Neuron (in vitro differentiated cells): ENCODE measurements at regions not wholly inside any gene's neighbourhood (a gene's known extent, or its start where the extent isn't known, plus 50 kb on each side); places are given as distances from the start of the nearest gene placed in this dataset.

Experiments
- H2AFZ ChIP-seq: one replicate; pipeline ENCODE4 v1.6.1; 2013; ENCODE audit warnings: low read depth, mild to moderate bottlenecking, inconsistent platforms, low read length, moderate library complexity
- H3K27me3 ChIP-seq: one replicate; pipeline ENCODE4 v1.6.1; 2013; ENCODE audit warnings: low read length; ENCODE audit not compliant: insufficient read depth
- H3K36me3 ChIP-seq: one replicate; pipeline ENCODE4 v1.6.1; 2013; ENCODE audit warnings: low read length; ENCODE audit not compliant: insufficient read depth
- H3K4me1 ChIP-seq: one replicate; pipeline ENCODE4 v1.6.1; 2013; ENCODE audit warnings: low read length; ENCODE audit not compliant: insufficient read depth
- H3K4me3 ChIP-seq: 2 replicates; pipeline ENCODE4 v1.5.1; 2013; ENCODE audit warnings: mild to moderate bottlenecking, low read length, moderate library complexity
- H3K9me3 ChIP-seq: one replicate; pipeline ENCODE4 v1.6.1; 2013; ENCODE audit warnings: low read length

DNA sequence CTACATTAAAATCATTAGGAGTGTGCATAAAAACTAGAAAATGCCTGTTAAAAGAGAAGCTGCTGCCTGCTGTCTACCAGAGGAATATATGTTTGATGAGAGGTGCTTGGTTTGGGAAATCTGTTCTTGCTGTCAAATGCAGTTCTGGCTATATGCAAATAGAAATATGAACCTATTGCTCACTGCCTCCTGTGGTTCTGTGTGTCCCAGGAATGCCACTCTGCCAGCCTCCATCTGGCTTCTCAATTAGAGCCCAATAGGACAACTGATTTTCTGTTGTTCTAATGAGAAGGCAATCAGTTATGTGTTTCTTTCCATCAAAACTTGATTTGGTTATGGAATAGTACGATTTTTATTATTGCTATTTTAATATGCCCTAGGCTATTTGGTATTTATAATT, 759.7 kb downstream of the HDGFL1 start:
- no peaks in the 10 kb centered on the region for H3K36me3 ChIP-seq
- H3K9me3 ChIP-seq, result peaks cover 2% of the 10 kb centered on the region
- no peaks in the 10 kb centered on the region for H3K4me1 ChIP-seq
- H3K4me3 ChIP-seq, result no peak overlapping the region
- no peak overlapping the region for H2AFZ ChIP-seq
- H3K27me3 ChIP-seq, result no peaks in the 10 kb centered on the region

DNA sequence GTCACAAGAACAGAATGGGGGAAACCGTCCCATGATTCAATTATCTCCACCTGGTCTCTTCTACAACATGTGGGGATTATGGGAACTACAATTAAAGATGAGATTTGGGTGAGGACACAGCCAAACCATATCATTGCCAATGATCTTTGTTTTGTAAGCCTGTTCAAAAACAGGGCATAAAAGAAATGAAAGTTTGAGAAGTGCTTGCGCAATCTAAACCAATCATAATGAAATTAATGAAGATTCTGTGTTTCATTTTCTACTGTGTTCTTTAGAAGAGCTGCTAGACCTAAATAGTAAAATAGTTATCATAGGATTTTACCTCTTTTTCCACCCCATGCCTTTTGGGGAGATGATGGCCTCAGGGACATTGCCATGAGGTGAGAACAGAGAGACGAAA, 761.3 kb downstream of the HDGFL1 start:
- Histone ChIP-seq H3K36me3 (no peaks in the 10 kb centered on the region), H3K9me3 (peaks cover 2% of the 10 kb centered on the region), H2AFZ (no peak overlapping the region), H3K27me3 (no peaks in the 10 kb centered on the region), H3K4me3 (no peak overlapping the region), H3K4me1 (no peaks in the 10 kb centered on the region)

DNA sequence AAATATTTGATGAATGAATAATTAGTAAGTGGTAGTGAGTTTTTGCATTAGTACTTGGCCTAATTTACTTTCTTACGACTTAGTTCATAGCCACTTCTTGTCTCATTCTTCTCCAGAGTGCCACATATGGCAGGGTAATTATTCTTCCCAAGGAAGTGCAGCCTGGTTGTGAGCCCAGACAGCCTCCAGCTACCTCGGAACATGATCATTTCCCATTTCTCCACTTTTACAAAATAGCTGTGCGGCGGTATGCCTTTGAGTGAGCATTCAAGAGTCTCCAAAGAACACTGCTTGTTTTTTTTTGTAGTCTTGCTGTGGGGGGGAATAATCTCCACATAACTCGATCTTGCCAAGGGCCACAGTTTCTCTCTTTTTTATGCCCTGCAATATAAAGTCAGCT, 765.0 kb downstream of the HDGFL1 start:
- Histone ChIP-seq H3K27me3 (no peaks in the 10 kb centered on the region), H3K36me3 (no peaks in the 10 kb centered on the region), H3K4me1 (peaks cover 4% of the 10 kb centered on the region), H3K9me3 (peaks cover 2% of the 10 kb centered on the region), H2AFZ (no peak overlapping the region), H3K4me3 (no peak overlapping the region)

DNA sequence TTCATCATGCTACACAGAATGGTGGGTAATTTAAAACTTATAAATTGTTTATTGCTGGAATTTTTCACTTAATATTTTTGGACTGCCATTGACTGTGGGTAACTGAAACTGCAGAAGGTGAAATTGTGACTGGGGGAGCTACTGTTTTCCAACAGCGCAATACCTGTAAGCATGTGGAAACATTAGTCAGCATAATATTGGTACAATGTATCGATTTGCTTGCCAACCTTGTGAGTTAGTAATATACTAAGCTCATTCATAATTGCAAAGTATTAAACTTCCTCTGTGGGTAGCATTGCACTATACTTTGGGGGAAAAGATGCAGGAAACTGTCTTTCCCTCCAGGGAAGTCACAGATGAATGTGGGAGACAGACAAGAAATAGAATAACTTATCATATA, 766.5 kb downstream of the HDGFL1 start:
- H3K4me1 ChIP-seq, result peaks cover 18% of the 10 kb centered on the region
- no peaks in the 10 kb centered on the region for H3K27me3 ChIP-seq
- H3K9me3 ChIP-seq, result peaks cover 2% of the 10 kb centered on the region
- H3K4me3 ChIP-seq, result no peak overlapping the region
- H2AFZ ChIP-seq, result no peak overlapping the region
- no peaks in the 10 kb centered on the region for H3K36me3 ChIP-seq

DNA sequence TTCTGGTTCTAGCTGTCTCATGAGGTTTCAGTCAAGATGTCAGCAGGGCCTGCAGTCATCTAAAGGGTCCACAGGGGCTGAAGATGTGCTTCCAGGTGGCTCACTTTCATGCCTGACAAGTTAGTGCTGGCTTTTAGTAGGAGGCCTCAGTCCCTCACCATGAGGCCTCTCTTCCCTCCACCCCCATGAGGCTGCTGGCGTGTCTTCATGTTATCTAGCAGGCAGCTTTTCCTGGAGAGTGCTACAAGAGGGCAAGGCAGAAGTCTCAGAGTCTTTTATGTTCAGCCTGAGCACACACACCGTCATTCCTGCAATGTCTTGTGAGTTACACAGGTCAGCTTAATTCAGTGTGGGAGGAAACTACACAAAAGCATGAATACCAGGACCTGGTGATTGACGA, 769.9 kb downstream of the HDGFL1 start:
- H3K9me3 ChIP-seq, result peaks cover 5% of the 10 kb centered on the region
- no peaks in the 10 kb centered on the region for H3K36me3 ChIP-seq
- H3K4me3 ChIP-seq, result no peak overlapping the region
- H3K4me1 ChIP-seq, result peaks cover 18% of the 10 kb centered on the region
- H3K27me3 ChIP-seq, result no peaks in the 10 kb centered on the region
- H2AFZ ChIP-seq, result peak overlapping the region; percentile 9

DNA sequence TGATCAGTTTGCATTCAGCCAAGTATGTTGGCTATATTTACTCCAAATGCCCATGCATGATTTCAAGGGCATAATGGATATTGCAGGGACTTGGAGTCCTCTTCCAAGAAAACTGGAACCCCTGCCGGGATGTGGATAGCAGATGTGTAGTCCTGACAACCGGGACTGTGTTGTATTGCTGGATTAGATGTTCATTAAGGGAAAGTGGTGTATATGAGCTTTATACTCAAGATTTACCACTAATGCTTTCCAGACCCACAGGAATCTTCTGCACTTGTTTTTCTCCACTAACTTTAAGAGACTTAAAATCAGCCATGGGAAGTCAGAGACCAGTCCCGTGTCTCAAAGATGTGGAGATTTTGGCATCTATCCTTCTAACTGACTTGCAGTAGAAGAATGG, 770.9 kb downstream of the HDGFL1 start:
- H3K36me3 ChIP-seq, result no peaks in the 10 kb centered on the region
- peaks cover 18% of the 10 kb centered on the region for H3K4me1 ChIP-seq
- no peaks in the 10 kb centered on the region for H3K27me3 ChIP-seq
- H3K9me3 ChIP-seq, result peaks cover 5% of the 10 kb centered on the region
- no peak overlapping the region for H3K4me3 ChIP-seq
- no peak overlapping the region for H2AFZ ChIP-seq

DNA sequence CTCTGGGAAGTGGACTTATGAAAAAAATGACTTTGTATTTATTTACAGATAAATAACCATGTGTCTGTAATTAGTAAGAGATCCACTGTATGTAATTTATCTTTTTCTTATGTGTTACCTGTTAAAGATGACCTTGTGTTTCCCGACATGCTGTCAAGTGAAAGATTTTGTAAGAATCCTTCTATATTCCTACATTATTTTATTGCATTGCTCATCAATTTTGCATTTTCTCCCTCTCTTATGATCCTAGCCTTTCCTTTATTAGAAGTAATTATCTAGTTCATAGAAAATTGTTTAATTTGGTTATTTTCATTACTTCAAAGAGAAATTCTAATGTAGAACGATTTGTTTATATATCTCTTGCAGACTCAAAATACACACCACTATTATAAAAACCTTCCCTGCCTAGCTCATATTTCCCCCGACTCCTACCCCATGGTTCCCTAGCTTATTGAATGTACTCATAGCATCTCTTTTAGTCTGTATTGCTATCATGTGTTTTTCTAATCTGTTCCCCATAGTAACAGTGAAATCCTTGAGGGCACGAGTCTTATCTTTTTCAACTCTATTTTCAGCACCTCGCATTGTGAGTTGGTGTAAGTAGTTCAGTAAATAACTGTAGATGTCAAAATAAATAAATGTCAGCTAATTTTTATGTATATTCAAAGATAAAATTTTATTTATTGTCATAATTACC, 774.4 kb downstream of the HDGFL1 start:
- Histone ChIP-seq H2AFZ (no peak overlapping the region), H3K27me3 (no peaks in the 10 kb centered on the region)

DNA sequence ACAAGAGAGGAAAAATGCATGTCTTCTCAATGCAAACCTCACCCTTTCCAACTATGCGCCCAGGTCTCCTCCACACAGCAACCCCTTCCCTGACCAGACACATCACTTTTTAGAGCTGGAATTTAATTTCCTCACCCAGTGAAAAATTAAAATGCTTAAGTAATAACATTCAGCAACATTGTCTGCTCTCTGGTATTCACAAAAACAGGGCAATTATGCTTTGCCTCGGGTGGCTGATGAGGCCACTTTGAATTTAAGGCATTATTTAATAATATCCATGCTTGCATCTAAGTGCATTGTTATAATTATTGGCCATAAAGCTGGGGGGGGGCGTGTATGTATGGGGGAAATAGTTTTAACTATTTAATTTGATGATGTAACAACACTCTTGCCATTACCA, 777.8 kb upstream of the NRSN1 start:
- Histone ChIP-seq H3K27me3 (no peaks in the 10 kb centered on the region), H2AFZ (no peak overlapping the region), H3K4me1 (no peaks in the 10 kb centered on the region), H3K36me3 (no peaks in the 10 kb centered on the region), H3K9me3 (no peaks in the 10 kb centered on the region), H3K4me3 (no peak overlapping the region)

More for the DNA sequence above, 774.4 kb downstream of the HDGFL1 start:
- Histone ChIP-seq H3K36me3 (no peaks in the 10 kb centered on the region), H3K9me3 (peaks cover 5% of the 10 kb centered on the region), H3K4me3 (no peak overlapping the region), H3K4me1 (peaks cover 18% of the 10 kb centered on the region)

DNA sequence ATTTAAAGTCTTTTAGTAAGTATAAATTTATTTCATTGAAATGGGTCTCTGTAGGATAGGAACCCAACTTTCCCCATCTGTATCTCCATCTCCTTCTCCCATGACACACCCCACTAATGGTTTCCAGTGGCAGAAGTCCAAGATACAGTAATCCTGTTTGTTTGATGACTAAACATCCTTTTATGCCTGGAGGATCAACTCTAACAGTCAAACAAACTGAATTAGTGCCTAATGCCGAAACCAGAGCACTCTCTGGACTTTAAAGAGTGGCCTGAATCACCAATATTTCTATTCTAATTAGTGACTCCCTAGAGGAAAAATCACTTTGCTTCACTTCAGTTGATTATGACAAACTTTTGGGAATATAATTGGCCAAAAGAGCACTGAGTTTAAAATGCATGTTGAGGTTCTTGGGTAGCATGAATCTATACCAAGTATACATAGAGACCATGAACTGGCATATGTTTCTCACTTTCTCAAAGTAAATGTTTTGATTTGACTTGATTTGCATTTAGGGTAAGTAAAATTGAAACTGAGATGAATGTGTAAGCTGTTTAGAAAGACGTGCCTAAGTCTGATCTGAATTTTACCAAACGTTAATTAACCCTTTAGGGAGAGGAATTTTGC, 776.4 kb upstream of the NRSN1 start:
- no peak overlapping the region for H2AFZ ChIP-seq
- H3K4me1 ChIP-seq, result no peaks in the 10 kb centered on the region
- H3K9me3 ChIP-seq, result no peaks in the 10 kb centered on the region
- H3K4me3 ChIP-seq, result no peak overlapping the region
- no peaks in the 10 kb centered on the region for H3K27me3 ChIP-seq
- H3K36me3 ChIP-seq, result no peaks in the 10 kb centered on the region

DNA sequence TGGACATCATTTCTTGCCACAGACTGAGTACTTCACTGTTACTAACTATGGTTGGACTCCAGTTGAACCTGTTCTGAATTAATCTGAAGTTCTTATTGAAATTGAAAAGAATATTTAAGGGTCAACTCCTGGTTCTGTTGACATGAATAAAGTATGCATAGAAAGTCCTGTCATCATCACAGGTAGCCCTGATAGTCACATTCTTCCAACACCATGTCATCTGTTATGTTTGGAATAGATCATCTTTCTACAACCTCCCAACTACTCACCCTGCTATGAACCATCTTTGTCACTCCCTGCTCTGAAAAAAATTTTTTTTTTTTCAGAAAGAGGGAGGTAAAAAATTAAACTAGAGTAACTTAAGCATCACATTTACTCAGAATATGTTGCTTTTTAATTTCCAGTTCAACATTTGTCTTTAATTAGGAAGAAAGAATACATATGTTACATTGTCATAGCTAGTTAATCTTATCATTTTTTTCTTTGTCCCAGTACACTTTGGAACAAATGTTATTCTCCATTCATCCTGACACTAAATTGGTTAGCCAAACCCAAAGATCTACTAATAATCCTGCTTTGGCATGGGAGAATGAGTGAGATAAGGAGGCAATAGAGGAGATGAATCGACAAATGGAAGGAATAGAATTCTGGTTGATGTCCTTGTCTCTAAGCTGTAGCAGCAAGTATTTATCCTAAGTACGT, 775.1 kb upstream of the NRSN1 start:
- H2AFZ ChIP-seq, result no peak overlapping the region
- H3K36me3 ChIP-seq, result no peaks in the 10 kb centered on the region
- H3K4me1 ChIP-seq, result no peaks in the 10 kb centered on the region
- no peaks in the 10 kb centered on the region for H3K27me3 ChIP-seq
- H3K9me3 ChIP-seq, result no peaks in the 10 kb centered on the region
- H3K4me3 ChIP-seq, result no peak overlapping the region

DNA sequence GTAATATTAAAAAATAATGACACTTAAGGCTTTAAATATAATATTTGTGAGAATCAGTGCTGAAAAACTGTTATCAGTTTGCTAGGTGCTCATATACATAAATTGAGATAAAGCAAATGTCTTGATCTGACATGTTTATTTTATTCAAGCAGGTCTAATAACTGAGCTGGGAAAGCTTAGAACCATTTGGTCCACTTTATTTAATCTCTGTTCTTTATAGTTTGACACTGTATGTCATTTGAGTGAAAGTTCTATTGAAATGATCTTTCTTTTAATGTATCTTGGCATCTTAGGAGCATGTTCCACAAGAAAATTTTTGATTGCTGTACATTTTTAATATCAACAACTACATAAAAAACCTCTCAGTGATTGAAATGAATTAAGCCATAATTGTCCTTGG, 772.0 kb upstream of the NRSN1 start:
- Histone ChIP-seq H3K9me3 (no peaks in the 10 kb centered on the region), H3K27me3 (no peaks in the 10 kb centered on the region), H3K4me3 (no peak overlapping the region), H3K36me3 (no peaks in the 10 kb centered on the region), H2AFZ (no peak overlapping the region), H3K4me1 (no peaks in the 10 kb centered on the region)

DNA sequence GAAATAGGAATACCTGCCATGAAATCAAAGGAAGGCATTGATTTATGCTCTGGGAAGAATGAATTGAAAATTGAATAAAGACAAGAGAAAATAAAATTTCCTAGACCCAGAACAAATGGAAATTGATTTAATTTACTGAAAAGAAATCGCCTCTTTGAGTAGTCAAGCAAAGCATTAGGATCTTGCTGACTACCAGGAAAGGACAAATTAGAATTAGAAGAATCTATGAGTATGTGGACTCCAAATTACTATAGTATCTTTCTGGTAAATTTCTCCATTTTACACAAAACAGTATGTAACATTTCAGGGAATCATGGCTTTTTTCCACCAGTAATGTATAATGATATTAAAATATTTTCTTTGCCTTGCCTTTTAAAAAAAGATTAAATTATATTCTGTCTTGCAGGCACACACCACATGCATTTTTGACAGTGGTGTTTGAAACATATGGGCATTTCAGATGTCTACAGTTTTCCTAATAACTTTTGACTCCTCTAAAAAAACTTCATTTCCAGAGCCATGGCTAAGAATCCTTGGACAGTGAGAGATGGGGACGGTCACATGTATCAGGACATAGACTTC, 768.7 kb upstream of the NRSN1 start:
- Histone ChIP-seq H3K9me3 (no peaks in the 10 kb centered on the region), H2AFZ (no peak overlapping the region), H3K27me3 (no peaks in the 10 kb centered on the region), H3K4me1 (no peaks in the 10 kb centered on the region), H3K4me3 (no peak overlapping the region), H3K36me3 (no peaks in the 10 kb centered on the region)

DNA sequence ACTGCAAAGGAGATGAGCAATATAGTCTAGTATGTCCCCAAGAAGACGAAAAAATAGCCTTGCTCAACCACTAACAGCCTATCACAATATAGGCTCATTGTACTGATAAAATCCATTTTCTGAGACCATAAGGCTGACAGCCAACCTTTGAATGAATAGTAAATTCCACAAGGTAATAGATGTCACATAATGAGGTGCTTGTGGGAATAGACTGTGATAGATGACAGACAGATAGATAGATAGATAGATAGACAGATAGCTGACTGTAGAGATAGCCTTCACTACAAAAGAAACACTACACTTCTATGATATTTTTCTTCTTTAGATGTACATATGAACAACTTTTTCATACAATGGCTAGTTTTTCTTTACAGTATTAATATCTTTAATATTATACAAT, 760.3 kb upstream of the NRSN1 start:
- Histone ChIP-seq H3K4me1 (no peaks in the 10 kb centered on the region), H3K4me3 (no peak overlapping the region), H3K9me3 (no peaks in the 10 kb centered on the region), H2AFZ (no peak overlapping the region), H3K36me3 (no peaks in the 10 kb centered on the region), H3K27me3 (no peaks in the 10 kb centered on the region)
